Subcutaneous abdominal adipose tissue (tissue), 5 donors: ENCODE measurements at regions not wholly inside any gene's neighbourhood (a gene's known extent, or its start where the extent isn't known, plus 50 kb on each side); places are given as distances from the start of the nearest gene placed in this dataset.

Source experiments
- H3K27ac ChIP-seq: one replicate; pipeline ENCODE4 v1.7.0; 2013; ENCODE audit warnings: low read depth, mild to moderate bottlenecking, inconsistent platforms, low read length, moderate library complexity
- H3K27me3 ChIP-seq, 5 donors: one replicate each; pipeline ENCODE4 v1.7.0; 2013; ENCODE audit warnings: low read length in 5 of 5, inconsistent platforms in 1 of 5; ENCODE audit not compliant: control insufficient read depth in 5 of 5, insufficient read depth in 4 of 5
- H3K36me3 ChIP-seq, 5 donors: one replicate each; pipeline ENCODE4 v1.7.0; 2013; ENCODE audit warnings: low read length in 5 of 5; ENCODE audit not compliant: control insufficient read depth in 5 of 5, insufficient read depth in 5 of 5
- H3K4me1 ChIP-seq, 5 donors: one replicate each; pipeline ENCODE4 v1.7.0; 2013; ENCODE audit warnings: low read length in 5 of 5, mild to moderate bottlenecking in 3 of 5, moderate library complexity in 1 of 5; ENCODE audit not compliant: control insufficient read depth in 5 of 5, insufficient read depth in 5 of 5
- H3K4me3 ChIP-seq, 5 donors: one replicate each; pipeline ENCODE4 v1.7.0; 2013; ENCODE audit warnings: low read length in 5 of 5, low read depth in 1 of 5
- H3K9ac ChIP-seq, 5 donors: one replicate each; pipeline ENCODE4 v1.7.0; 2013; ENCODE audit warnings: low read length in 5 of 5, mild to moderate bottlenecking in 4 of 5, moderate library complexity in 3 of 5
- H3K9me3 ChIP-seq, 5 donors: one replicate each; pipeline ENCODE4 v1.7.0; 2013; ENCODE audit warnings: low read length in 5 of 5; ENCODE audit not compliant: control insufficient read depth in 5 of 5
- donor health status: healthy.
- donor health status: healthy.
- donor health status: healthy.
- donor health status: healthy.
- donor health status: healthy.

GRCh38 chr2:176544991-176545956 lies 276.0 kb downstream of the MTX2 start:
- H3K4me1 ChIP-seq: peaks cover 8 to 32% (median 23%) of the 10 kb centered on the region in 5 donors
- H3K4me3 ChIP-seq: peak overlapping the region in 1 of 5 donors; percentile 13
- no peaks in the 10 kb centered on the region for H3K9me3 ChIP-seq
- H3K27me3 ChIP-seq: peaks cover 0 to 6% (median 0%) of the 10 kb centered on the region in 5 donors
- H3K9ac ChIP-seq: no peak overlapping the region
- no peak overlapping the region for H3K27ac ChIP-seq
- H3K36me3 ChIP-seq: no peaks in the 10 kb centered on the region

GRCh38 chr2:176546550-176546949 lies 277.3 kb downstream of the MTX2 start:
- H3K27me3 ChIP-seq: peaks cover 0 to 6% (median 4%) of the 10 kb centered on the region in 5 donors

GRCh38 chr2:176552501-176553135 lies 283.4 kb downstream of the MTX2 start:
- peak overlapping the region; percentile 78 for H3K27ac ChIP-seq
- no peaks in the 10 kb centered on the region for H3K36me3 ChIP-seq
- H3K4me3 ChIP-seq: no peak overlapping the region
- peaks cover 3 to 37% (median 25%) of the 10 kb centered on the region in 5 donors for H3K4me1 ChIP-seq
- peaks cover 0 to 11% (median 4%) of the 10 kb centered on the region in 5 donors for H3K27me3 ChIP-seq
- no peaks in the 10 kb centered on the region for H3K9me3 ChIP-seq
- peak overlapping the region in 1 of 5 donors; percentile 52 for H3K9ac ChIP-seq

More at GRCh38 chr2:176546550-176546949, 277.3 kb downstream of the MTX2 start:
- no peak overlapping the region for H3K27ac ChIP-seq
- H3K9me3 ChIP-seq: no peaks in the 10 kb centered on the region
- peaks cover 8 to 32% (median 26%) of the 10 kb centered on the region in 5 donors for H3K4me1 ChIP-seq
- H3K4me3 ChIP-seq: no peak overlapping the region
- no peaks in the 10 kb centered on the region for H3K36me3 ChIP-seq
- H3K9ac ChIP-seq: no peak overlapping the region

GRCh38 chr2:176553685-176554100 lies 284.5 kb downstream of the MTX2 start:
- H3K9ac ChIP-seq: peak overlapping the region in 4 of 5 donors; percentile 29 to 53 (median 45)
- no peaks in the 10 kb centered on the region for H3K36me3 ChIP-seq
- H3K27me3 ChIP-seq: peaks cover 0 to 11% (median 4%) of the 10 kb centered on the region in 5 donors
- peak overlapping the region; percentile 54 to 74 (median 65) for H3K4me3 ChIP-seq
- H3K27ac ChIP-seq: peak overlapping the region; percentile 78
- peaks cover 3 to 37% (median 25%) of the 10 kb centered on the region in 5 donors for H3K4me1 ChIP-seq
- no peaks in the 10 kb centered on the region for H3K9me3 ChIP-seq

- Histone ChIP-seq H3K9me3 (no peaks in the 10 kb centered on the region), H3K27me3 (peaks cover 0 to 11% (median 4%) of the 10 kb centered on the region in 5 donors), H3K9ac (peak overlapping the region in 4 of 5 donors; percentile 29 to 53 (median 45)), H3K4me3 (peak overlapping the region; percentile 54 to 74 (median 65)), H3K36me3 (no peaks in the 10 kb centered on the region), H3K4me1 (peaks cover 3 to 36% (median 25%) of the 10 kb centered on the region in 5 donors), H3K27ac (peak overlapping the region; percentile 78)
These were observed 285.1 kb downstream of the MTX2 start for GRCh38 chr2:176554101-176555048.

- no peaks in the 10 kb centered on the region for H3K36me3 ChIP-seq
- H3K9ac ChIP-seq: no peak overlapping the region
- no peaks in the 10 kb centered on the region for H3K9me3 ChIP-seq
- H3K27ac ChIP-seq: no peak overlapping the region
- peaks cover 3 to 29% (median 26%) of the 10 kb centered on the region in 5 donors for H3K4me1 ChIP-seq
- H3K27me3 ChIP-seq: peaks cover 0 to 11% (median 4%) of the 10 kb centered on the region in 5 donors
- H3K4me3 ChIP-seq: no peak overlapping the region
These were observed 285.9 kb downstream of the MTX2 start for GRCh38 chr2:176555112-176555511.

GRCh38 chr2:176555781-176556180 lies 286.5 kb downstream of the MTX2 start:
- Histone ChIP-seq H3K4me1 (peaks cover 3 to 26% (median 25%) of the 10 kb centered on the region in 5 donors), H3K4me3 (no peak overlapping the region), H3K36me3 (no peaks in the 10 kb centered on the region), H3K9me3 (no peaks in the 10 kb centered on the region), H3K27me3 (peaks cover 0 to 7% (median 4%) of the 10 kb centered on the region in 5 donors), H3K27ac (no peak overlapping the region), H3K9ac (no peak overlapping the region)

GRCh38 chr2:176556373-176556772 lies 287.1 kb downstream of the MTX2 start:
- no peak overlapping the region for H3K27ac ChIP-seq
- H3K4me1 ChIP-seq: peaks cover 3 to 26% (median 25%) of the 10 kb centered on the region in 5 donors
- no peak overlapping the region for H3K4me3 ChIP-seq
- no peak overlapping the region for H3K9ac ChIP-seq
- H3K9me3 ChIP-seq: no peaks in the 10 kb centered on the region
- no peaks in the 10 kb centered on the region for H3K36me3 ChIP-seq
- H3K27me3 ChIP-seq: peaks cover 0 to 7% (median 4%) of the 10 kb centered on the region in 5 donors

- Histone ChIP-seq H3K27me3 (peaks cover 0 to 7% (median 4%) of the 10 kb centered on the region in 5 donors), H3K36me3 (no peaks in the 10 kb centered on the region), H3K27ac (no peak overlapping the region), H3K9me3 (no peaks in the 10 kb centered on the region), H3K9ac (no peak overlapping the region), H3K4me1 (peaks cover 3 to 21% (median 16%) of the 10 kb centered on the region in 5 donors), H3K4me3 (no peak overlapping the region)
These were observed 288.6 kb downstream of the MTX2 start for GRCh38 chr2:176557821-176558220.
